CD14-positive monocyte (primary cell): ENCODE measurements at regions not wholly inside any gene's neighbourhood (a gene's known extent, or its start where the extent isn't known, plus 50 kb on each side); places are given as distances from the start of the nearest gene placed in this dataset.

Experiments
- DNase-seq, 3 donors: peaks; one replicate each; pipeline ENCODE4 v3.0.0-alpha.2; 2011 to 2022
- H2AFZ ChIP-seq: 2 replicates; pipeline ENCODE4 v1.6.0; 2012; ENCODE audit warnings: mild to moderate bottlenecking, low read depth, low read length, inconsistent platforms; ENCODE audit not compliant: insufficient read depth, poor library complexity, severe bottlenecking
- H3K27ac ChIP-seq, 2 donors: 1 replicate in 1 of 2; 2 replicates in 1 of 2; pipeline ENCODE4 v1.5.1; 2012 to 2013; ENCODE audit warnings: low read length in 2 of 2, control low read depth in 1 of 2, inconsistent platforms in 1 of 2, low read depth in 1 of 2, mild to moderate bottlenecking in 1 of 2
- H3K27me3 ChIP-seq, 2 donors: one replicate each; pipeline versions ENCODE4 v1.6.0 to v1.6.1; 2011 to 2013; ENCODE audit warnings: low read length in 2 of 2; ENCODE audit not compliant: control insufficient read depth in 2 of 2, insufficient read depth in 2 of 2
- H3K36me3 ChIP-seq, 2 donors: replicated peaks in 1 of 2; 1 replicate in 1 of 2; 2 replicates in 1 of 2; pipeline versions ENCODE4 v1.5.1 to v1.6.1; 2012 to 2013; ENCODE audit warnings: low read length in 2 of 2, control low read depth in 1 of 2, inconsistent platforms in 1 of 2, mild to moderate bottlenecking in 1 of 2; ENCODE audit not compliant: insufficient read depth in 2 of 2, control insufficient read depth in 1 of 2
- H3K4me1 ChIP-seq, 2 donors: 1 replicate in 1 of 2; 2 replicates in 1 of 2; pipeline versions ENCODE4 v1.5.1 to v1.6.1; 2012 to 2013; ENCODE audit warnings: low read length in 2 of 2, control low read depth in 1 of 2, inconsistent platforms in 1 of 2, mild to moderate bottlenecking in 1 of 2, moderate library complexity in 1 of 2; ENCODE audit not compliant: insufficient read depth in 2 of 2, control insufficient read depth in 1 of 2
- H3K4me2 ChIP-seq: replicated peaks from 2 replicates; pipeline ENCODE3; 2012; ENCODE audit warnings: low read length, moderate library complexity, mild to moderate bottlenecking; ENCODE audit not compliant: poor library complexity, severe bottlenecking; ENCODE audit errors: extremely low read depth
- H3K4me3 ChIP-seq, 3 experiments: fragments of 200-600 bp in 1 of 3; sonication (generic) in 1 of 3; replicated peaks in 1 of 3; 1 replicate in 2 of 3; 2 replicates in 1 of 3; pipeline ENCODE4 v1.5.1; 2011 to 2013; ENCODE audit warnings: low read length in 3 of 3, mild to moderate bottlenecking in 3 of 3, control low read depth in 2 of 3, low read depth in 2 of 3, inconsistent platforms in 1 of 3, moderate library complexity in 1 of 3
- H3K79me2 ChIP-seq: 2 replicates; pipeline ENCODE4 v1.6.0; 2012; ENCODE audit warnings: mild to moderate bottlenecking, control low read depth, inconsistent platforms, low read length, moderate library complexity; ENCODE audit not compliant: insufficient read depth
- H3K9ac ChIP-seq: 2 replicates; pipeline ENCODE4 v1.6.0; 2017; ENCODE audit warnings: low read length, mild to moderate bottlenecking; ENCODE audit not compliant: insufficient read depth, poor library complexity, severe bottlenecking
- H3K9me3 ChIP-seq, 2 donors: replicated peaks in 1 of 2; 1 replicate in 1 of 2; 2 replicates in 1 of 2; pipeline versions ENCODE4 v1.5.1 to v1.6.1; 2012 to 2013; ENCODE audit warnings: low read length in 2 of 2, control low read depth in 1 of 2; ENCODE audit not compliant: control insufficient read depth in 1 of 2, insufficient read depth in 1 of 2
- H4K20me1 ChIP-seq: 2 replicates; pipeline ENCODE4 v1.6.0; 2012; ENCODE audit warnings: mild to moderate bottlenecking, low read length, control low read depth, moderate library complexity; ENCODE audit not compliant: insufficient read depth
- H3K27ac Mint-ChIP-seq, 7 donors: one replicate each; pipeline ENCODE4 v1.8.0; 2020; ENCODE audit warnings: mild to moderate bottlenecking in 7 of 7, mixed read lengths in 7 of 7, moderate library complexity in 6 of 7, inconsistent platforms in 2 of 7
- H3K27me3 Mint-ChIP-seq, 3 donors: one replicate each; pipeline ENCODE4 v1.8.0; 2021 to 2022; ENCODE audit warnings: low read depth in 3 of 3, mild to moderate bottlenecking in 3 of 3, mixed read lengths in 3 of 3, moderate library complexity in 3 of 3, inconsistent platforms in 1 of 3
- H3K36me3 Mint-ChIP-seq, 2 donors: one replicate each; pipeline ENCODE4 v1.8.0; 2020; ENCODE audit warnings: mixed read lengths in 2 of 2, inconsistent platforms in 1 of 2, mild to moderate bottlenecking in 1 of 2
- H3K4me1 Mint-ChIP-seq: one replicate; pipeline ENCODE4 v1.8.0; 2020; ENCODE audit warnings: mild to moderate bottlenecking, mixed read lengths
- H3K4me3 Mint-ChIP-seq, 2 donors: one replicate each; pipeline ENCODE4 v1.8.0; 2020; ENCODE audit warnings: mild to moderate bottlenecking in 2 of 2, mixed read lengths in 2 of 2, moderate library complexity in 1 of 2
- H3K9me3 Mint-ChIP-seq, 7 donors: one replicate each; pipeline ENCODE4 v1.8.0; 2020 to 2022; ENCODE audit warnings: mixed read lengths in 7 of 7, mild to moderate bottlenecking in 6 of 7, moderate library complexity in 6 of 7, inconsistent platforms in 2 of 7
- WGBS: methylation state at CpG from one replicate; pipeline ENCODE4 v1.1.5; 2013; ENCODE audit warnings: missing lambda C conversion rate; ENCODE audit not compliant: insufficient coverage; 5-methylcytosine and 5-hydroxymethylcytosine counted together
- intact Hi-C, 2 donors: fragments of 100-400 bp; cut with micrococcal nuclease; formaldehyde crosslinking; loops; one replicate each; pipeline versions ENCODE4 v1.15.0 to v1.15.1; 2023
- TF ChIP-seq, protein P1 (sequence below): fragments of 200-600 bp; IDR thresholded peaks from one replicate; pipeline ENCODE4 v1.8.0; 2022; ENCODE audit warnings: antibody characterized with exemption, mild to moderate bottlenecking

DNA sequence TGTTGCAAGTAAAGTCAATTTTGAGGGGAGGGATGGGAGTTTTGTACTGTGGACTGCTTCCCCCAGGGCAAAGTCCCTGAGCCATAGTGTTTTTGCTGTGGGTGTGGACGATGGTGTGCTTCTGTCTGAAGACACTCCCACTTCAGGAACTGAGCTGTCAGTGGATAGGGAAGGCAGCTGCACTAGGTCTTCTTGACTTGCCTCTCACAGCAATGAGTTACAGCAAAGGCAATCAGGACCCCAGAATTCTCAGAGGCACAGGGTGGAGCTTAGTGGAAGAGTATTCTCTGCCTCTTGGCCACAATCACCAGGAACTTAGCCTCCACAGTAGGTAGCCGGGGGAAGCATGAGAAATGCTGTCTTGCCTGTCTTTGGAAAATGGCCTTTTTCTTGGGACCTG lies 1416.6 kb upstream of the MIR17HG start:
- DNase-seq = no peak
- peaks cover 0 to 8% (median 4%) of the 10 kb centered on the region in 7 donors for H3K9me3 Mint-ChIP-seq
- no peak overlapping the region for H3K27ac Mint-ChIP-seq
- intact Hi-C loops = no loop called here
- no peaks in the 10 kb centered on the region for H3K9me3 ChIP-seq
- H3K36me3 Mint-ChIP-seq = no peaks in the 10 kb centered on the region
- WGBS = no CpG with 5 or more reads among the region's 2 CpGs
- H2AFZ ChIP-seq = no peak overlapping the region
- H3K4me1 ChIP-seq = no peaks in the 10 kb centered on the region
- H3K4me3 Mint-ChIP-seq = no peak overlapping the region
- no peak overlapping the region for H3K4me3 ChIP-seq
- H3K79me2 ChIP-seq = no peaks in the 10 kb centered on the region
- no peaks in the 10 kb centered on the region for H3K36me3 ChIP-seq
- no peak overlapping the region for H3K27ac ChIP-seq
- H3K27me3 Mint-ChIP-seq = peaks cover 0 to 3% (median 0%) of the 10 kb centered on the region in 3 donors
- no peak overlapping the region for H3K9ac ChIP-seq
- H3K4me2 ChIP-seq = no peak overlapping the region
- H3K27me3 ChIP-seq = no peaks in the 10 kb centered on the region
- H3K4me1 Mint-ChIP-seq = no peaks in the 10 kb centered on the region
- H4K20me1 ChIP-seq = no peaks in the 10 kb centered on the region
- TF ChIP-seq, protein P1, sequence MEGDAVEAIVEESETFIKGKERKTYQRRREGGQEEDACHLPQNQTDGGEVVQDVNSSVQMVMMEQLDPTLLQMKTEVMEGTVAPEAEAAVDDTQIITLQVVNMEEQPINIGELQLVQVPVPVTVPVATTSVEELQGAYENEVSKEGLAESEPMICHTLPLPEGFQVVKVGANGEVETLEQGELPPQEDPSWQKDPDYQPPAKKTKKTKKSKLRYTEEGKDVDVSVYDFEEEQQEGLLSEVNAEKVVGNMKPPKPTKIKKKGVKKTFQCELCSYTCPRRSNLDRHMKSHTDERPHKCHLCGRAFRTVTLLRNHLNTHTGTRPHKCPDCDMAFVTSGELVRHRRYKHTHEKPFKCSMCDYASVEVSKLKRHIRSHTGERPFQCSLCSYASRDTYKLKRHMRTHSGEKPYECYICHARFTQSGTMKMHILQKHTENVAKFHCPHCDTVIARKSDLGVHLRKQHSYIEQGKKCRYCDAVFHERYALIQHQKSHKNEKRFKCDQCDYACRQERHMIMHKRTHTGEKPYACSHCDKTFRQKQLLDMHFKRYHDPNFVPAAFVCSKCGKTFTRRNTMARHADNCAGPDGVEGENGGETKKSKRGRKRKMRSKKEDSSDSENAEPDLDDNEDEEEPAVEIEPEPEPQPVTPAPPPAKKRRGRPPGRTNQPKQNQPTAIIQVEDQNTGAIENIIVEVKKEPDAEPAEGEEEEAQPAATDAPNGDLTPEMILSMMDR = no peak

DNA sequence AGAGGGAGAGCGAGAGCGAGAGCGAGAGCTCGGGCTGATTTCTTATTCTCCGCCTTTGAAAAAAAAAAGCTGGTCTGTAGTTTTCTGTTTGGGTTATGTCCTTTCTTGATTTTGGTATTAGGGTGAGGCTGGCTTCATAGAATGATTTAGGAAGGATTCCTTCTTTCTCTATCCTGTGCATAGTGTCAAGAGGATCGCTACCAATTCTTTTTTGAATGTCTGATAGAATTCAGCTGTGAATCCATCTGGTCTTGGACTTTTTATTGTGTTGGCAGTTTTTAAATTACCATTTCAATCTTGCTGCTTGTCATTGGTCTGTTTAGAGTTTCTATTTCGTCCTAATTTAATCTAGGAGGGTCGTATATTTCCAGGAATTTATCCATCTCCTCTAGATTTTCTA lies 1414.6 kb upstream of the MIR17HG start:
- H4K20me1 ChIP-seq = no peaks in the 10 kb centered on the region
- no peak overlapping the region for H3K9ac ChIP-seq
- no peak overlapping the region for H3K4me3 Mint-ChIP-seq
- intact Hi-C loops = no loop called here
- no peaks in the 10 kb centered on the region for H3K4me1 Mint-ChIP-seq
- H3K9me3 Mint-ChIP-seq = peaks cover 0 to 10% (median 4%) of the 10 kb centered on the region in 7 donors
- H3K36me3 Mint-ChIP-seq = no peaks in the 10 kb centered on the region
- H3K36me3 ChIP-seq = no peaks in the 10 kb centered on the region
- H3K79me2 ChIP-seq = no peaks in the 10 kb centered on the region
- no peak overlapping the region for H3K27ac ChIP-seq
- TF ChIP-seq, protein P1 = no peak
- H3K4me2 ChIP-seq = no peak overlapping the region
- no peak overlapping the region for H2AFZ ChIP-seq
- DNase-seq = no peak
- WGBS = 100% methylated on average over 5 of the region's 8 CpGs
- H3K9me3 ChIP-seq = no peaks in the 10 kb centered on the region
- no peak overlapping the region for H3K27ac Mint-ChIP-seq
- H3K4me3 ChIP-seq = no peak overlapping the region
- no peaks in the 10 kb centered on the region for H3K4me1 ChIP-seq
- no peaks in the 10 kb centered on the region for H3K27me3 ChIP-seq
- peaks cover 0 to 3% (median 0%) of the 10 kb centered on the region in 3 donors for H3K27me3 Mint-ChIP-seq
